Chondrocyte (in vitro differentiated cells): ENCODE measurements at regions not wholly inside any gene's neighbourhood (a gene's known extent, or its start where the extent isn't known, plus 50 kb on each side); places are given as distances from the start of the nearest gene placed in this dataset.

ENCODE experiments used
- DNase-seq: peaks from one replicate; pipeline ENCODE4 v3.0.0; 2021; ENCODE audit warnings: mixed read lengths, low spot score
- H3K27ac Mint-ChIP-seq: one replicate; pipeline ENCODE4 v1.8.0; 2021; ENCODE audit warnings: mild to moderate bottlenecking, moderate library complexity, mixed read lengths; ENCODE audit not compliant: unreplicated experiment
- H3K27me3 Mint-ChIP-seq: 2 replicates; pipeline ENCODE4 v1.8.0; 2021; ENCODE audit warnings: low read depth, mixed read lengths
- H3K36me3 Mint-ChIP-seq: 2 replicates; pipeline ENCODE4 v1.8.0; 2021; ENCODE audit warnings: low read depth, mixed read lengths
- H3K4me1 Mint-ChIP-seq: 2 replicates; pipeline ENCODE4 v1.8.0; 2021; ENCODE audit warnings: low read depth, mild to moderate bottlenecking, mixed read lengths
- H3K4me3 Mint-ChIP-seq: one replicate; pipeline ENCODE4 v1.8.0; 2021; ENCODE audit warnings: mild to moderate bottlenecking, moderate library complexity, mixed read lengths; ENCODE audit not compliant: unreplicated experiment
- H3K9me3 Mint-ChIP-seq: 2 replicates; pipeline ENCODE4 v1.8.0; 2021; ENCODE audit warnings: low read depth, mixed read lengths
- TF ChIP-seq, protein P1 (sequence below): fragments of 200-600 bp; sonication (generic); IDR thresholded peaks from 2 replicates; pipeline ENCODE4 v1.5.0; 2021; ENCODE audit warnings: antibody characterized with exemption, mild to moderate bottlenecking, moderate library complexity

DNA sequence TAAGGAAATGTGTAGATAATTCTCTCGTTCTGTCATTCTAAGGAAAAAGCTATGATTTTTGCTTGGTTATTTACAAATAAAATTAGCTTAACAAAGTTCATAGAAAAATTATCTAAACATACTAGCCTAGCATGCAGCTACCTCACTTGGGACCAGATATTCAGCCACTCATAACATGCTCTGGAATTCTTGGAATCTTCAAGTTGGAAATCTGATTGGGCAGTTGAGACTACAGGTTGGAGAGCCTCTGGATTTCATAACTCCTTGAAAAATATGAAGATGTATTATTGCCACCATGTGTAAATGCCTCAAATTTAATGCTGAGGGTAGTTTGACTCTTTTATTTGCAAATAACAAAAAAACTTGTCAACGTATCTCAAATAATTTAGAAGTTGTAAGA lies 132.2 kb upstream of the GULP1 start:
- no peak overlapping the region for H3K27ac Mint-ChIP-seq
- H3K4me1 Mint-ChIP-seq, result no peaks in the 10 kb centered on the region
- no peak for DNase-seq
- TF ChIP-seq, protein P1, sequence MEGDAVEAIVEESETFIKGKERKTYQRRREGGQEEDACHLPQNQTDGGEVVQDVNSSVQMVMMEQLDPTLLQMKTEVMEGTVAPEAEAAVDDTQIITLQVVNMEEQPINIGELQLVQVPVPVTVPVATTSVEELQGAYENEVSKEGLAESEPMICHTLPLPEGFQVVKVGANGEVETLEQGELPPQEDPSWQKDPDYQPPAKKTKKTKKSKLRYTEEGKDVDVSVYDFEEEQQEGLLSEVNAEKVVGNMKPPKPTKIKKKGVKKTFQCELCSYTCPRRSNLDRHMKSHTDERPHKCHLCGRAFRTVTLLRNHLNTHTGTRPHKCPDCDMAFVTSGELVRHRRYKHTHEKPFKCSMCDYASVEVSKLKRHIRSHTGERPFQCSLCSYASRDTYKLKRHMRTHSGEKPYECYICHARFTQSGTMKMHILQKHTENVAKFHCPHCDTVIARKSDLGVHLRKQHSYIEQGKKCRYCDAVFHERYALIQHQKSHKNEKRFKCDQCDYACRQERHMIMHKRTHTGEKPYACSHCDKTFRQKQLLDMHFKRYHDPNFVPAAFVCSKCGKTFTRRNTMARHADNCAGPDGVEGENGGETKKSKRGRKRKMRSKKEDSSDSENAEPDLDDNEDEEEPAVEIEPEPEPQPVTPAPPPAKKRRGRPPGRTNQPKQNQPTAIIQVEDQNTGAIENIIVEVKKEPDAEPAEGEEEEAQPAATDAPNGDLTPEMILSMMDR, result no peak
- H3K4me3 Mint-ChIP-seq, result no peak overlapping the region
- no peaks in the 10 kb centered on the region for H3K36me3 Mint-ChIP-seq
- H3K9me3 Mint-ChIP-seq, result peaks cover 2% of the 10 kb centered on the region
- H3K27me3 Mint-ChIP-seq, result no peaks in the 10 kb centered on the region

DNA sequence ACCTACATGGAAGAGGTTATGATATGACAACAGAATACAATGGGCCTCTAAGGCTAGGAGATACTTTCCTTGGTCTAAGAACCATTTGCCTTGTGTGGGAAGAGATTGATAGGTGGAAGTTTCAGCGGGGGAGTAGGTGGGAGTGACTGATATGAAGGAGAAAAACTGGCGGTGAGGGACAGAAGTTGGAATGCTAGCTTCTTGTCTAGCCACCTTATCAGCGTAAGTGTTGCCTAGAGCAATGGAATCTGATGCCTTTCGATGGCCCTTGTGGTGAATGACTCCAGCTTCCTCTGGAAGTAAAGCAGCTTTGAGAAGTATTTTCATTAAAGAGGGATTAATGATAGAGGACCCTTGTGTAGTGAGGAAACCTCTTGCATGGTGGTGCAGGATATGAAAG lies 121.3 kb upstream of the GULP1 start:
- Mint-ChIP-seq H3K36me3 (peaks cover 2% of the 10 kb centered on the region), H3K27ac (no peak overlapping the region), H3K9me3 (peaks cover 5% of the 10 kb centered on the region), H3K4me1 (no peaks in the 10 kb centered on the region), H3K4me3 (no peak overlapping the region), H3K27me3 (no peaks in the 10 kb centered on the region)
- TF ChIP-seq, protein P1, result no peak
- no peak for DNase-seq

DNA sequence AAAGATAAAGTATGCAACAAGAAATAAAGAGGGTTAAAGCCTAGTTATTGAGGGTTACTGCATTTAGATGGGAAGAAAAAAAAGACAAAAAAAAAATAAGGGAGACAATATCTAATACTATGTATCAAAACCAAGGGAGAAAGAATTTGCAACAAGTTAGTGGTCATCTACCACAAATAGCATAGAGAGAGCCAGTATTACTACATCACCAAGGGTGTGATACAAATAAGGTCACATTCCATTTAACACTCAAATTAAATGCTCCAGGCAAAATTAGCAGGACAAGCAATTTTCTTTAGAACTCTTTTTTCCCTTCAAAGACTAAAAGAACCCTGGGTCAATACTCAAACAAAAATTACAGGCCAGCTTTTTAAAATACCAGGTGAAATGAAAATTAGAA lies 115.1 kb upstream of the GULP1 start:
- no peaks in the 10 kb centered on the region for H3K36me3 Mint-ChIP-seq
- TF ChIP-seq, protein P1, result no peak
- H3K27me3 Mint-ChIP-seq, result no peaks in the 10 kb centered on the region
- H3K4me3 Mint-ChIP-seq, result no peak overlapping the region
- H3K27ac Mint-ChIP-seq, result no peak overlapping the region
- H3K4me1 Mint-ChIP-seq, result no peaks in the 10 kb centered on the region
- no peak for DNase-seq
- no peaks in the 10 kb centered on the region for H3K9me3 Mint-ChIP-seq

DNA sequence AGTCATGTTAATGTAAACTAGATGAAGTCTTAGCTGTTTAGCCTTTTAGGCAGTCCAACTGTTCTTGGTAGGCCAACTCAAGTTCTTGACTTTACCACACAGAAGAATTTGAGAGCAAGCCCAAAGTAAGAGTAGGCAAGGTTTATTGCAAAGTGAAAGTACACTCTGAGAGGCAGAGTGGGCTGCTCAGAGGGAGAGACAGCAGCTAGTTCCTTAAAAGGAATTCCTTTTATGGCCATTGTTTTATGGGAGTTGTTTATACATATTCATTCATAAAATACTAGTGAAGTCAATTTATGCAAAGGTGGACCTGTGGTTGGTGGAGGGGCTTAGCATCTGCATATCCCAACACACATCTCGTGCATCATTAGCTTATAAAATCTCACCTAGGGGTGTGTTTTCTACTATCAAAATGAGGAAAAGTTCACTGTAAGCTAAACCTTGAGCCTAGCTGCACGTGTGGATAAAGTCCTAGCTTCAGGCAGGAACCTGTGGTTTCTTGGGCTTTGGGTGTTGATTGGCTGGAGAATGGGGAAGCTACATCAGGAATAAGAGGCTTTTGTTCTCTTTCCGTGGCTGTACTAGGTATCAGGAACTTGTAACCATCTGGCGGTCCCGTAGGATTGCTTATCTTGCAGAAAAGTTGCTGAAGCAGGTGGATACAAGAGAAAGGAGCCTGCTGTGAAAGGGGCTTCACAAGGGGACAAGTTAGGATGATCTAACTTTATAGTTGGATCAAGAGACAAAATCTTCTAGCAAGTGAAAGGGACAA lies 110.4 kb upstream of the GULP1 start:
- no peaks in the 10 kb centered on the region for H3K4me1 Mint-ChIP-seq
- no peaks in the 10 kb centered on the region for H3K36me3 Mint-ChIP-seq
- H3K27me3 Mint-ChIP-seq, result no peaks in the 10 kb centered on the region
- H3K9me3 Mint-ChIP-seq, result peaks cover 4% of the 10 kb centered on the region
- no peak overlapping the region for H3K4me3 Mint-ChIP-seq
- DNase-seq, result no peak
- H3K27ac Mint-ChIP-seq, result no peak overlapping the region
- TF ChIP-seq, protein P1, result no peak

DNA sequence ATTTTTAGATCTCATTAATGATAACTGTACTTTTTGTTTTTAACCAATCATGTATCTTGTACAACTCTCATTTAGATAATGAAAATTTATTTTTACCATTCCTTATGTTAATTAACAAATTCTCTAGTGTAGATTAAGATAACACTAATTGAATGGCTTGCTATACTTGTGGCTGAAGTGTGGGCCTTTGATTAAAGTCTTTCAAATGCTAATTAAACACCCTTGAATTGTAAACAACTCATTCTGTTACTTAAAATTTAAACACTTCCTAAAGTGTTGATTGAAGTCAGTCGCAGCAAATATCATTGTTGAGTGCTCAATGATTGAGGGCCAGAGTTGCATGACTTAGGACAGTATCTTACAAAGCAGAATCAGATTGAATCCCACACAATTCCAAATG lies 109.8 kb upstream of the GULP1 start:
- TF ChIP-seq, protein P1, result no peak
- H3K36me3 Mint-ChIP-seq, result no peaks in the 10 kb centered on the region
- peaks cover 4% of the 10 kb centered on the region for H3K9me3 Mint-ChIP-seq
- DNase-seq, result no peak
- H3K4me3 Mint-ChIP-seq, result no peak overlapping the region
- no peak overlapping the region for H3K27ac Mint-ChIP-seq
- H3K4me1 Mint-ChIP-seq, result no peaks in the 10 kb centered on the region
- H3K27me3 Mint-ChIP-seq, result no peaks in the 10 kb centered on the region
